ENCODE measurements at regions not wholly inside any gene's neighbourhood (a gene's known extent, or its start where the extent isn't known, plus 50 kb on each side); places are given as distances from the start of the nearest gene placed in this dataset.

DNA sequence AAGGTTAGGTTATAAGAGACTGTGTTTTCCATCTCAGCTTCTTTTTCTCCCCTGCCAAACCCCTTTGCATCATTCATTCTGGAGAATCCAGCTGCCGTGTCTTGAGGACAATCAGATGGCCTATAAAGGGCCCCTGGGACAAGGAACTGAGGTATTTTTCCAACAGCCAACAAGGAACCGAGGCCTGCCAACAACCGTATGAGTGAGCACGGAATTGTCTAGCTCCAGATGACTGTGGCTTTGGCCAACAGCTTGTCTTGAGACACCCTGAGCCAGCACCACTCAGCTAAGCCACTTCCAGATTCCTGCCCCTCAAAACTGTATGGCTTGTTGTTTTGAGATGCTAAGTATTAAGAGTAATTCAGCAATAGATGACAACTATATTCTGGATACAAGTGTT is 433.7 kb upstream of the HSF2 start:
- Histone ChIP-seq H3K4me1 (ENCODE audit: low read depth) (no peaks in the 10 kb centered on the region), H3K27ac (no peak overlapping the region), H3K36me3 (no peaks in the 10 kb centered on the region), H3K9me3 (ENCODE audit: low read depth) (no peaks in the 10 kb centered on the region), H3K4me3 (no peak overlapping the region), H3K27me3 (no peaks in the 10 kb centered on the region)
- TF ChIP-seq, protein P1, sequence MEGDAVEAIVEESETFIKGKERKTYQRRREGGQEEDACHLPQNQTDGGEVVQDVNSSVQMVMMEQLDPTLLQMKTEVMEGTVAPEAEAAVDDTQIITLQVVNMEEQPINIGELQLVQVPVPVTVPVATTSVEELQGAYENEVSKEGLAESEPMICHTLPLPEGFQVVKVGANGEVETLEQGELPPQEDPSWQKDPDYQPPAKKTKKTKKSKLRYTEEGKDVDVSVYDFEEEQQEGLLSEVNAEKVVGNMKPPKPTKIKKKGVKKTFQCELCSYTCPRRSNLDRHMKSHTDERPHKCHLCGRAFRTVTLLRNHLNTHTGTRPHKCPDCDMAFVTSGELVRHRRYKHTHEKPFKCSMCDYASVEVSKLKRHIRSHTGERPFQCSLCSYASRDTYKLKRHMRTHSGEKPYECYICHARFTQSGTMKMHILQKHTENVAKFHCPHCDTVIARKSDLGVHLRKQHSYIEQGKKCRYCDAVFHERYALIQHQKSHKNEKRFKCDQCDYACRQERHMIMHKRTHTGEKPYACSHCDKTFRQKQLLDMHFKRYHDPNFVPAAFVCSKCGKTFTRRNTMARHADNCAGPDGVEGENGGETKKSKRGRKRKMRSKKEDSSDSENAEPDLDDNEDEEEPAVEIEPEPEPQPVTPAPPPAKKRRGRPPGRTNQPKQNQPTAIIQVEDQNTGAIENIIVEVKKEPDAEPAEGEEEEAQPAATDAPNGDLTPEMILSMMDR (IDR thresholded peaks at IDR 0.05; ENCODE audit: low read depth, low read length), result no peak
- no peak for DNase-seq (ENCODE audit: low read depth in 1 of 2, low spot score in 1 of 2)

DNA sequence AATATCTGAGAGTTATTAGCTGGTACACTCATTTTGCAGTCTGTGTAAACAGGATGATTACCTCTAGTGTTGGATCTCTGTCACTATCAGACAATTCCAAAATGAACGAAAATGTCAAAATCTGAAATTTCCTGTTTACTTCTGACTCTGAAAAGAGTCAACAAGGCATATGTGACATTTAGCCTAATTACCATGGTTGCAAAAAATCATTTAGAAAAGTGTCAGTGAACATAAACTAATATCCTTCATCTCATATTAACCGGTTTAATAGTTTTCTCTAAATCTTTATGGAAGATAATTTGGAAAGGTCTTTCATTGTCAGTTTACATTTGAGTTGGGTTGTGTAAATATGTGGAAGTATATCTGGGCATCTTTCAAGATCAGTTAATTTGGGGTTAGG is 431.8 kb upstream of the HSF2 start:
- H3K27ac ChIP-seq, result no peak overlapping the region
- TF ChIP-seq, protein P1 (IDR thresholded peaks at IDR 0.05; ENCODE audit: low read depth, low read length), result no peak
- no peaks in the 10 kb centered on the region for H3K27me3 ChIP-seq
- H3K9me3 ChIP-seq (ENCODE audit: low read depth), result no peaks in the 10 kb centered on the region
- no peaks in the 10 kb centered on the region for H3K36me3 ChIP-seq
- no peaks in the 10 kb centered on the region for H3K4me1 ChIP-seq (ENCODE audit: low read depth)
- no peak overlapping the region for H3K4me3 ChIP-seq
- no peak for DNase-seq (ENCODE audit: low read depth in 1 of 2, low spot score in 1 of 2)

DNA sequence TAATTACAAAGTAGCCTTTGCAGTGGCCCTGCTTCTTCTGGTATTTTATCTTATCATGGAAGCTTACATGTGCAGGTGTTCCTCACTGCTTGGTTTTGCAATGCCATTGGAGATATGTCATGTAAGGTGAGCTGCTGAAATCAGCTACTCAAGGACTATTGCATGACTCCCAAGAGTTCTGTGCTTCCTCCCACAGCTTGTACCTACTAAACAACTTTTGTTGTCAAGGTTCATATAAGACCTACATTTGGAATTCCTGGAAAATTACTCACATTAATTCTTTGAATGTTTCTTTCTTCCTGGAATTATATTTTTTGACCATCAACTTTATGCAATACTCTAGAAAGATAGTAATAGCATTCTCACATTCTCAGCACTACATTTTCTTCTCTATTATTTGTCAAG is 427.5 kb upstream of the HSF2 start:
- no peak overlapping the region for H3K4me3 ChIP-seq
- no peak overlapping the region for H3K27ac ChIP-seq
- TF ChIP-seq, protein P1 (IDR thresholded peaks at IDR 0.05; ENCODE audit: low read depth, low read length), result no peak
- DNase-seq (ENCODE audit: low read depth in 1 of 2, low spot score in 1 of 2), result peak in 1 of 2 donors; percentile 31
- H3K27me3 ChIP-seq, result no peaks in the 10 kb centered on the region
- H3K9me3 ChIP-seq (ENCODE audit: low read depth), result no peaks in the 10 kb centered on the region
- H3K36me3 ChIP-seq, result no peaks in the 10 kb centered on the region
- no peaks in the 10 kb centered on the region for H3K4me1 ChIP-seq (ENCODE audit: low read depth)

DNA sequence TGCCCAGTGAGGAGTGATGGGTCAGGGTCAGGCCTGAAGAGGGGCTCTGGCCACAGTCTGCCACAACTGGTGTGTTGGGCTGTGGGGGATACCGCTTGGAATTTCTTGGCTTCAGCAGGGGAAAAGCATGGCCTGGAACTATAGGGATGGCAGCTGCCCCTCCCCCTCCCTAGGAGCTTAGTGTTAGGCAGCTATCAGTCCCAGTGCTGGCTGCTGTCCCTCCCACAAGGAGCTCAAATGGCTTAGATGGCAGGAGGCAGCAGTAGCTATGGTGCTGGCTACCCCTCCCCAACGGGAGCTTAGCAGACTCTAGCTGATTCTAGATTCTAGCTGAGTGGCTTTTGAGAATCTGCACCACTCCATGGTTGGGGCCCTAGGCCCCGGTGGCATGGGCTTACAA is 414.5 kb upstream of the HSF2 start:
- TF ChIP-seq, protein P1 (IDR thresholded peaks at IDR 0.05; ENCODE audit: low read depth, low read length), result no peak
- DNase-seq (ENCODE audit: low read depth in 1 of 2, low spot score in 1 of 2), result no peak
- Histone ChIP-seq H3K27ac (no peak overlapping the region), H3K4me1 (ENCODE audit: low read depth) (no peaks in the 10 kb centered on the region), H3K9me3 (ENCODE audit: low read depth) (no peaks in the 10 kb centered on the region), H3K4me3 (no peak overlapping the region), H3K36me3 (no peaks in the 10 kb centered on the region), H3K27me3 (no peaks in the 10 kb centered on the region)

DNA sequence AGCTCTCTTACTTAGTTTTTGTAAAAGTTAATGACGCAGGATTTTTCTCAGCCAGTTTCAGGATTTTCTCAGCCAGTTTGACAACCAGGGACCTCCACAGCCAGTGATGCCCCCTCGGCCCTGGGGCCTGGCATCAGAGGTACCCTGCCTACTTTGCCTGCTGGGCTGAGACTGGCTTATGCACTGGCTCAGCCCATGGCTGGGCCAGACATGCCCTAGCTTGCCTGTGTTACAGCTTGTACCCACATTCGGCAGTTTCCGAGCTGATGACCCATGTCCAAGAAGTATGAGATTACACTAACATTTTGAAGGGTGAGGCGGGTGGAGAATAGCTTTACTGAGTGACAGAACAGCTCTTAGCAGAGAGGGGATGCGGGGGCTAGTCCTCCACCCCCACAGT is 406.1 kb upstream of the HSF2 start:
- no peaks in the 10 kb centered on the region for H3K27me3 ChIP-seq
- H3K36me3 ChIP-seq, result no peaks in the 10 kb centered on the region
- no peaks in the 10 kb centered on the region for H3K9me3 ChIP-seq (ENCODE audit: low read depth)
- H3K4me3 ChIP-seq, result no peak overlapping the region
- no peak for DNase-seq (ENCODE audit: low read depth in 1 of 2, low spot score in 1 of 2)
- TF ChIP-seq, protein P1 (IDR thresholded peaks at IDR 0.05; ENCODE audit: low read depth, low read length), result no peak
- no peaks in the 10 kb centered on the region for H3K4me1 ChIP-seq (ENCODE audit: low read depth)
- H3K27ac ChIP-seq, result no peak overlapping the region

DNA sequence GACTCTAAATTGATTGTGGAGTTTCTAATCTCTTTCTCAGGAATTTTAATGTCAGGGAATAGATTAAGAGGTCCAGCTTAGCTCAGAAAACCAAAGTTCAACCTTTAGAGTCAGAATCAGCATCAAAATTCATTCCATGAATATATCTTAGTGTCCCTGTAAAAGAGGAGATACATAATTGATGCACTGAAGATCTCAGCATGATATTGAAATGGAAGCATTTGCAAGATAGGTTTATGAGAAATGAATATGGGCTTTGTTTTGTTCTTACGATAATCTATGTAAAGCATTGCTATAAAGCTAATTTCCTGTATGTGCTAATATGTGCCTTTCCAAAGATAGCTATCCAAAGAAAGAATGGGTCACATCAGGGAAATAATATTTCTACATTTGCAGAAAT is 404.5 kb upstream of the HSF2 start:
- Histone ChIP-seq H3K36me3 (no peaks in the 10 kb centered on the region), H3K9me3 (ENCODE audit: low read depth) (no peaks in the 10 kb centered on the region), H3K27me3 (no peaks in the 10 kb centered on the region), H3K4me1 (ENCODE audit: low read depth) (no peaks in the 10 kb centered on the region), H3K4me3 (no peak overlapping the region), H3K27ac (no peak overlapping the region)
- TF ChIP-seq, protein P1 (IDR thresholded peaks at IDR 0.05; ENCODE audit: low read depth, low read length), result no peak
- DNase-seq (ENCODE audit: low read depth in 1 of 2, low spot score in 1 of 2), result no peak

Measured in cardiac muscle cell (in vitro differentiated cells and primary cell).